ENCODE measurements at regions not wholly inside any gene's neighbourhood (a gene's known extent, or its start where the extent isn't known, plus 50 kb on each side); places are given as distances from the start of the nearest gene placed in this dataset.

DNA sequence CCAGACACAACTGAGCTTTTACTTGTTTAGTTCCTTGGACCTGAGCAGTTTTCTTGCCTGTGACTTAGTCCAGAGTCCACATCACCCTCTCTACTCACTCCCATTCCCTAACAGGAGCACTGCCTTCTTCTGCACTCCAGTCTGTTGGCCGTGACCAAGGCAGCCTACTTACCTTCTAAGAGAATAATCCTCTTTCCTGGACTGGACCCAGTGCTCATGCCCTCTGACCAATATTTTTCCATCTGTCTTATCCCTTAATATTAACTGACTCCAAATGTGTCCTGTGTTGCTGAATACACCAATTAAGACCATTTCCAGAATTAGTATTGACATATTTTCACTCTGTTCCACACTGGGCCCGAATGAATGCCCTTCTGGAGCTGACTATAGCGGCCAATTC is 681.0 kb upstream of the KIF2B start:
- WGBS, 2 donors (ENCODE audit: extremely low coverage in 2 of 2, insufficient read length in 2 of 2, insufficient replicate concordance in 1 of 2) = no CpG with 5 or more reads among the region's 3 CpGs
- peaks cover 0 to 2% of the 10 kb centered on the region in 2 donors for H3K4me1 ChIP-seq (ENCODE audit: control insufficient read depth in 2 of 2, insufficient read depth in 1 of 2, low read depth in 1 of 2, low read length in 2 of 2)
- H3K4ac ChIP-seq (ENCODE audit: low read length) = no peak overlapping the region
- H2BK12ac ChIP-seq (ENCODE audit: low read length) = no peak overlapping the region
- no peak overlapping the region for H3K4me2 ChIP-seq (ENCODE audit: insufficient read depth, low read length, poor library complexity, severe bottlenecking)
- no peak for DNase-seq (ENCODE audit: low spot score)
- H3K79me1 ChIP-seq (ENCODE audit: low read depth, low read length) = no peaks in the 10 kb centered on the region
- H3K18ac ChIP-seq (ENCODE audit: low read length) = no peak overlapping the region
- no peak overlapping the region for H3K27ac ChIP-seq (replicated peaks; ENCODE audit: low read length)
- no peaks in the 10 kb centered on the region for H3K27me3 ChIP-seq (ENCODE audit: control insufficient read depth in 3 of 3, insufficient read depth in 3 of 3, low read depth in 1 of 3, low read length in 3 of 3)
- no peak overlapping the region for H4K91ac ChIP-seq (ENCODE audit: low read depth, low read length, poor library complexity)
- no peaks in the 10 kb centered on the region for H3K36me3 ChIP-seq (replicated peaks in 1 of 2; ENCODE audit: control insufficient read depth in 2 of 2, insufficient read depth in 2 of 2, low read length in 2 of 2)
- no peak overlapping the region for H2AFZ ChIP-seq (ENCODE audit: low read length)
- no peak overlapping the region for H2AK5ac ChIP-seq (ENCODE audit: low read depth, low read length)
- no peak overlapping the region for H2BK15ac ChIP-seq (ENCODE audit: low read length)
- H3K9me3 ChIP-seq (replicated peaks in 1 of 2; ENCODE audit: control insufficient read depth in 2 of 2, insufficient read depth in 1 of 2, low read depth in 1 of 2, low read length in 2 of 2) = no peaks in the 10 kb centered on the region
- H3K14ac ChIP-seq (ENCODE audit: low read length) = no peak overlapping the region
- no peak overlapping the region for H2BK120ac ChIP-seq (ENCODE audit: low read depth, low read length)
- H2BK5ac ChIP-seq (ENCODE audit: low read length) = no peak overlapping the region
- no peak overlapping the region for H3K23ac ChIP-seq (ENCODE audit: low read depth, low read length, poor library complexity)
- no peak overlapping the region for H3K9ac ChIP-seq (ENCODE audit: low read depth, low read length, poor library complexity)
- no peak overlapping the region for H3K4me3 ChIP-seq (ENCODE audit: low read length in 2 of 2)
- no peak overlapping the region for H4K8ac ChIP-seq (ENCODE audit: low read depth, low read length)

DNA sequence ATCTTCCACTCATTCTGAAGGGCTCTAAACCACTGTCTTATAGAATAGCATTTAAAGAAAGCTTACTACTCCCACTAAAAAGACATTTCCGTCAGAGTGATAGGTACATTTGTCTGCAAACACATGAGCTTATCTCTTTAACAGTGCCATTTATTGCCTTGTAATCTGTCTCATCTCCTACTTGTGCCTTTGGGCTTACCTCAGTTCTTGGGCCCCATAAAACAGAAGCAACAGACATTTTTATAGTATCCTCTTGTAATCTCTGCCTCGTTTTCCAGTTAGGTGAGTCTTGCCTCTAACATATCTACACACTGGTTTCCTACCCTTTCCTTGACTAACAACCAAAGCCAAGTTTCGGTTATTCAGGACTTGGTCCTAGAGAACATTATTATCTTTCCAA is 681.4 kb upstream of the KIF2B start:
- Histone ChIP-seq H3K23ac (ENCODE audit: low read depth, low read length, poor library complexity) (no peak overlapping the region), H3K27me3 (ENCODE audit: control insufficient read depth in 3 of 3, insufficient read depth in 3 of 3, low read depth in 1 of 3, low read length in 3 of 3) (no peaks in the 10 kb centered on the region), H2BK15ac (ENCODE audit: low read length) (no peak overlapping the region), H3K9me3 (replicated peaks in 1 of 2; ENCODE audit: control insufficient read depth in 2 of 2, insufficient read depth in 1 of 2, low read depth in 1 of 2, low read length in 2 of 2) (no peaks in the 10 kb centered on the region), H3K9ac (ENCODE audit: low read depth, low read length, poor library complexity) (no peak overlapping the region), H3K4me1 (ENCODE audit: control insufficient read depth in 2 of 2, insufficient read depth in 1 of 2, low read depth in 1 of 2, low read length in 2 of 2) (peaks cover 0 to 2% of the 10 kb centered on the region in 2 donors), H4K8ac (ENCODE audit: low read depth, low read length) (no peak overlapping the region), H2BK120ac (ENCODE audit: low read depth, low read length) (no peak overlapping the region), H3K4ac (ENCODE audit: low read length) (no peak overlapping the region), H2AFZ (ENCODE audit: low read length) (no peak overlapping the region), H4K91ac (ENCODE audit: low read depth, low read length, poor library complexity) (no peak overlapping the region), H3K14ac (ENCODE audit: low read length) (no peak overlapping the region), H3K4me3 (ENCODE audit: low read length in 2 of 2) (no peak overlapping the region), H3K79me1 (ENCODE audit: low read depth, low read length) (no peaks in the 10 kb centered on the region), H2BK12ac (ENCODE audit: low read length) (no peak overlapping the region), H2AK5ac (ENCODE audit: low read depth, low read length) (no peak overlapping the region), H3K4me2 (ENCODE audit: insufficient read depth, low read length, poor library complexity, severe bottlenecking) (no peak overlapping the region), H2BK5ac (ENCODE audit: low read length) (no peak overlapping the region), H3K27ac (replicated peaks; ENCODE audit: low read length) (no peak overlapping the region), H3K36me3 (replicated peaks in 1 of 2; ENCODE audit: control insufficient read depth in 2 of 2, insufficient read depth in 2 of 2, low read length in 2 of 2) (no peaks in the 10 kb centered on the region), H3K18ac (ENCODE audit: low read length) (no peak overlapping the region)
- no CpG with 5 or more reads among the region's 3 CpGs for WGBS, 2 donors (ENCODE audit: extremely low coverage in 2 of 2, insufficient read length in 2 of 2, insufficient replicate concordance in 1 of 2)
- no peak for DNase-seq (ENCODE audit: low spot score)

DNA sequence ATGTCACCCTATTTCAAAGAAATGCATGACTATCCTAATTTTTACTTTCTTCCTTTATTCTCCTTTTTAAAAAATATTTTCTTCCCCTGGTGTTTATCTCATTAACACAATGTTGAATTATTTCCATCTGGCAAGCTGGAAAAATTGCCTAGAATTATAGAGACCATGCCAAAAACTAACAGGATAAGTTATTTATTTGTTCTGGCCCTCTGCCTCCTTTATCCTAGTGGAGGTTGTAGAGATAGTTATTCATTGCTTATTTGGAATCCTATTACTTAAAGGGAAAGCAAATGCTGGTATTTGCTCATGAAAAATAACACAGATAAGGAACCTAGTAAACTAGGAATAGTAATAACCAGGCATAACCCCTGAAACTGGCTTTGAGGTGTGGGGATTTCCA is 684.9 kb upstream of the KIF2B start:
- Histone ChIP-seq H3K27ac (replicated peaks; ENCODE audit: low read length) (no peak overlapping the region), H3K27me3 (ENCODE audit: control insufficient read depth in 3 of 3, insufficient read depth in 3 of 3, low read depth in 1 of 3, low read length in 3 of 3) (peaks cover 0 to 3% (median 0%) of the 10 kb centered on the region in 3 experiments), H2BK15ac (ENCODE audit: low read length) (no peak overlapping the region), H2BK5ac (ENCODE audit: low read length) (no peak overlapping the region), H2AK5ac (ENCODE audit: low read depth, low read length) (no peak overlapping the region), H3K18ac (ENCODE audit: low read length) (no peak overlapping the region), H4K91ac (ENCODE audit: low read depth, low read length, poor library complexity) (no peak overlapping the region), H3K4me1 (ENCODE audit: control insufficient read depth in 2 of 2, insufficient read depth in 1 of 2, low read depth in 1 of 2, low read length in 2 of 2) (peaks cover 0 to 2% of the 10 kb centered on the region in 2 donors), H3K9ac (ENCODE audit: low read depth, low read length, poor library complexity) (no peak overlapping the region), H3K36me3 (replicated peaks in 1 of 2; ENCODE audit: control insufficient read depth in 2 of 2, insufficient read depth in 2 of 2, low read length in 2 of 2) (no peaks in the 10 kb centered on the region), H3K14ac (ENCODE audit: low read length) (no peak overlapping the region), H2BK12ac (ENCODE audit: low read length) (no peak overlapping the region), H3K23ac (ENCODE audit: low read depth, low read length, poor library complexity) (no peak overlapping the region), H3K4me2 (ENCODE audit: insufficient read depth, low read length, poor library complexity, severe bottlenecking) (no peak overlapping the region), H3K79me1 (ENCODE audit: low read depth, low read length) (no peaks in the 10 kb centered on the region), H3K4me3 (ENCODE audit: low read length in 2 of 2) (no peak overlapping the region), H2AFZ (ENCODE audit: low read length) (no peak overlapping the region), H3K9me3 (replicated peaks in 1 of 2; ENCODE audit: control insufficient read depth in 2 of 2, insufficient read depth in 1 of 2, low read depth in 1 of 2, low read length in 2 of 2) (no peaks in the 10 kb centered on the region), H2BK120ac (ENCODE audit: low read depth, low read length) (no peak overlapping the region), H4K8ac (ENCODE audit: low read depth, low read length) (no peak overlapping the region), H3K4ac (ENCODE audit: low read length) (no peak overlapping the region)
- DNase-seq (ENCODE audit: low spot score) = no peak

DNA sequence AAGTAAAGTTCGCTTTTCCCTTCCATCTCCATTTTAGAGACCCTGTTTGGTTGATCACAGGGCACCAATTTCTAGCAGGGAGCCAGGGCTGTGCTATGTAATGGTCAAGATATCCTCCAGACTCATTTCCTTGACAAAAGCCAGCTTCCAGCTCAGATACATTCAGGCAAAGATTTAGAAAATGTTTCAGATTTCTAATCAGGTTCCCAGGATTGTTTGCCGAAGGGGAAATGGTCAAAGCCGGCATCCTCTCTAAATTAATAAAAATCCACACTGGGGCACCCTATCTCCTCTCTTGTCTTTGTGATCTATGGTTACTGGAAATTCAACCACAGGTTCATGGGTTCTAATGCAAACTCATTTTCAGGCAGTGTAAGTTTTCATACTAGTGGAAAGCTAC is 686.8 kb upstream of the KIF2B start:
- no peak for DNase-seq (ENCODE audit: low spot score)

More for the DNA sequence above, 686.8 kb upstream of the KIF2B start:
- H3K9me3 ChIP-seq (replicated peaks in 1 of 2; ENCODE audit: control insufficient read depth in 2 of 2, insufficient read depth in 1 of 2, low read depth in 1 of 2, low read length in 2 of 2) = no peaks in the 10 kb centered on the region
- no peaks in the 10 kb centered on the region for H3K4me1 ChIP-seq (ENCODE audit: control insufficient read depth in 2 of 2, insufficient read depth in 1 of 2, low read depth in 1 of 2, low read length in 2 of 2)
- H2BK15ac ChIP-seq (ENCODE audit: low read length) = no peak overlapping the region
- no peaks in the 10 kb centered on the region for H3K36me3 ChIP-seq (replicated peaks in 1 of 2; ENCODE audit: control insufficient read depth in 2 of 2, insufficient read depth in 2 of 2, low read length in 2 of 2)
- WGBS, 2 donors (ENCODE audit: extremely low coverage in 2 of 2, insufficient read length in 2 of 2, insufficient replicate concordance in 1 of 2) = no CpG with 5 or more reads among the region's 3 CpGs
- peaks cover 0 to 3% (median 0%) of the 10 kb centered on the region in 3 experiments for H3K27me3 ChIP-seq (ENCODE audit: control insufficient read depth in 3 of 3, insufficient read depth in 3 of 3, low read depth in 1 of 3, low read length in 3 of 3)
- no peak overlapping the region for H4K91ac ChIP-seq (ENCODE audit: low read depth, low read length, poor library complexity)
- H3K18ac ChIP-seq (ENCODE audit: low read length) = no peak overlapping the region
- no peak overlapping the region for H3K27ac ChIP-seq (replicated peaks; ENCODE audit: low read length)
- H2BK120ac ChIP-seq (ENCODE audit: low read depth, low read length) = no peak overlapping the region
- H3K9ac ChIP-seq (ENCODE audit: low read depth, low read length, poor library complexity) = no peak overlapping the region
- no peak overlapping the region for H3K4ac ChIP-seq (ENCODE audit: low read length)
- H2AK5ac ChIP-seq (ENCODE audit: low read depth, low read length) = no peak overlapping the region
- no peak overlapping the region for H2AFZ ChIP-seq (ENCODE audit: low read length)
- H3K79me1 ChIP-seq (ENCODE audit: low read depth, low read length) = no peaks in the 10 kb centered on the region
- no peak overlapping the region for H3K4me2 ChIP-seq (ENCODE audit: insufficient read depth, low read length, poor library complexity, severe bottlenecking)
- no peak overlapping the region for H3K23ac ChIP-seq (ENCODE audit: low read depth, low read length, poor library complexity)
- no peak overlapping the region for H3K4me3 ChIP-seq (ENCODE audit: low read length in 2 of 2)
- H3K14ac ChIP-seq (ENCODE audit: low read length) = no peak overlapping the region
- H4K8ac ChIP-seq (ENCODE audit: low read depth, low read length) = no peak overlapping the region
- no peak overlapping the region for H2BK5ac ChIP-seq (ENCODE audit: low read length)
- H2BK12ac ChIP-seq (ENCODE audit: low read length) = no peak overlapping the region
